B cell (primary cell): ENCODE measurements at regions not wholly inside any gene's neighbourhood (a gene's known extent, or its start where the extent isn't known, plus 50 kb on each side); places are given as distances from the start of the nearest gene placed in this dataset.

Experiments used
- ATAC-seq: fragments of 200-7000 bp; cut with Tn5 transposase; one replicate; pipeline ENCODE4 v1.10.0; 2021; ENCODE audit warnings: low read depth, mild to moderate bottlenecking, moderate number of reproducible peaks, moderate library complexity
- CTCF ChIA-PET: fragments of 350-600 bp; sonication (Branson Sonifier 250); formaldehyde crosslinking; loops from one replicate; lab custom pipeline; 2021; ENCODE audit warnings: antibody characterized with exemption, inconsistent platforms; lab: Charles Lee
- POLR2A ChIA-PET: fragments of 350-600 bp; sonication (Branson Sonifier 250); formaldehyde crosslinking; loops from one replicate; lab custom pipeline; 2021; ENCODE audit warnings: antibody characterized with exemption; lab: Charles Lee
- DNase-seq: peaks from one replicate; pipeline ENCODE4 v3.0.0; 2013
- H2AFZ ChIP-seq: 2 replicates; pipeline ENCODE4 v1.6.1; 2012; ENCODE audit warnings: mild to moderate bottlenecking, low read depth, low read length; ENCODE audit not compliant: insufficient read depth, poor library complexity, severe bottlenecking
- H3K27ac ChIP-seq, 2 donors: 1 replicate in 1 of 2; 2 replicates in 1 of 2; pipeline ENCODE4 v1.5.1; 2012 to 2013; ENCODE audit warnings: low read length in 2 of 2, mild to moderate bottlenecking in 2 of 2, moderate library complexity in 1 of 2
- H3K27me3 ChIP-seq, 4 experiments: fragments of 200-600 bp in 1 of 4; sonication (generic) in 1 of 4; replicated peaks in 1 of 4; 1 replicate in 2 of 4; 2 replicates in 2 of 4; pipeline versions ENCODE4 v1.6.1 to v1.7.0; 2013 to 2016; ENCODE audit warnings: low read length in 3 of 4, mild to moderate bottlenecking in 2 of 4, mixed read lengths in 1 of 4, moderate library complexity in 1 of 4; ENCODE audit not compliant: insufficient read depth in 4 of 4, control insufficient read depth in 3 of 4; ENCODE audit errors: control extremely low read depth in 1 of 4
- H3K36me3 ChIP-seq, 2 experiments: replicated peaks in 1 of 2; 1 replicate in 1 of 2; 2 replicates in 1 of 2; pipeline versions ENCODE4 v1.6.1 to v1.7.1; 2013; ENCODE audit warnings: low read length in 1 of 2; ENCODE audit not compliant: insufficient read depth in 2 of 2, control insufficient read depth in 1 of 2; ENCODE audit errors: control extremely low read depth in 1 of 2, extremely low read depth in 1 of 2
- H3K4me1 ChIP-seq, 2 donors: fragments of 200-600 bp in 1 of 2; sonication (generic) in 1 of 2; 1 replicate in 1 of 2; 2 replicates in 1 of 2; pipeline versions ENCODE4 v1.5.1 to v1.6.1; 2013 to 2017; ENCODE audit warnings: low read length in 2 of 2; ENCODE audit not compliant: control insufficient read depth in 2 of 2, insufficient read depth in 2 of 2
- H3K4me2 ChIP-seq: replicated peaks from 2 replicates; pipeline ENCODE3; 2012; ENCODE audit warnings: mild to moderate bottlenecking, low read depth, low read length; ENCODE audit not compliant: poor library complexity, severe bottlenecking
- H3K4me3 ChIP-seq, 5 experiments: fragments of 200-600 bp in 1 of 5; sonication (generic) in 1 of 5; 1 replicate in 3 of 5; 2 replicates in 2 of 5; pipeline versions ENCODE4 v1.5.1 to v1.7.0; 2011 to 2016; ENCODE audit warnings: low read length in 4 of 5, mild to moderate bottlenecking in 4 of 5, low read depth in 2 of 5, control low read depth in 1 of 5, moderate library complexity in 1 of 5; ENCODE audit not compliant: insufficient read depth in 1 of 5; ENCODE audit errors: control extremely low read depth in 1 of 5, extremely low read depth in 1 of 5
- H3K79me2 ChIP-seq: fragments of 200-600 bp; sonication (generic); one replicate; pipeline ENCODE4 v1.6.0; 2016; ENCODE audit warnings: low read length; ENCODE audit not compliant: control insufficient read depth, insufficient read depth
- H3K9ac ChIP-seq: fragments of 200-600 bp; sonication (generic); 2 replicates; pipeline ENCODE4 v1.6.1; 2017; ENCODE audit warnings: mild to moderate bottlenecking, low read length, moderate library complexity
- H3K9me3 ChIP-seq, 3 donors: one replicate each; pipeline versions ENCODE4 v1.6.1 to v1.7.1; 2013; ENCODE audit warnings: low read length in 2 of 3; ENCODE audit not compliant: control insufficient read depth in 2 of 3, insufficient read depth in 1 of 3; ENCODE audit errors: control extremely low read depth in 1 of 3
- H4K20me1 ChIP-seq: 2 replicates; pipeline ENCODE4 v1.6.0; 2012; ENCODE audit warnings: mild to moderate bottlenecking, low read length; ENCODE audit not compliant: insufficient read depth, control insufficient read depth, poor library complexity, severe bottlenecking
- H3K27ac Mint-ChIP-seq: one replicate; pipeline ENCODE4 v1.8.0; 2021; ENCODE audit warnings: mixed read lengths
- H3K27me3 Mint-ChIP-seq: one replicate; pipeline ENCODE4 v1.8.0; 2021; ENCODE audit warnings: mixed read lengths
- H3K4me1 Mint-ChIP-seq: one replicate; pipeline ENCODE4 v1.8.0; 2021; ENCODE audit warnings: mixed read lengths
- H3K4me3 Mint-ChIP-seq: one replicate; pipeline ENCODE4 v1.8.0; 2021; ENCODE audit warnings: mixed read lengths
- H3K9me3 Mint-ChIP-seq: one replicate; pipeline ENCODE4 v1.8.0; 2022; ENCODE audit warnings: mixed read lengths; ENCODE audit not compliant: insufficient read depth
- CTCF ChIP-seq: fragments of 200-600 bp; IDR thresholded peaks from one replicate; pipeline ENCODE4 v1.8.0; 2022; ENCODE audit warnings: antibody characterized with exemption, mild to moderate bottlenecking
- EZH2 ChIP-seq: IDR thresholded peaks from 2 replicates; pipeline ENCODE4 v1.6.1; 2012; ENCODE audit warnings: borderline replicate concordance, low read depth, mild to moderate bottlenecking, moderate library complexity, low read length; ENCODE audit not compliant: insufficient read depth, poor library complexity, severe bottlenecking
- WGBS: methylation state at CpG from one replicate; pipeline ENCODE4 v1.1.5; 2013; ENCODE audit warnings: missing lambda C conversion rate; ENCODE audit not compliant: insufficient coverage; 5-methylcytosine and 5-hydroxymethylcytosine counted together
- intact Hi-C: fragments of 100-400 bp; cut with micrococcal nuclease; formaldehyde crosslinking; loops from one replicate; pipeline ENCODE4 v1.10.0; 2022

- no peak for TF ChIP-seq CTCF
- TF ChIP-seq EZH2, result no peak
- ATAC-seq (no peak), DNase-seq (no peak)
- H3K9ac ChIP-seq, result no peak overlapping the region
- H3K79me2 ChIP-seq, result no peaks in the 10 kb centered on the region
- WGBS, result no CpG with 5 or more reads among the region's 1 CpG
- H3K36me3 ChIP-seq, result no peaks in the 10 kb centered on the region
- intact Hi-C loops, result no loop called here
- no peak overlapping the region for H3K4me2 ChIP-seq
- H3K4me3 ChIP-seq, result no peak overlapping the region
- ChIA-PET POLR2A (no interaction called here), CTCF (no interaction called here)
- no peak overlapping the region for H3K27ac ChIP-seq
- no peak overlapping the region for H3K27ac Mint-ChIP-seq
- H3K27me3 Mint-ChIP-seq, result no peaks in the 10 kb centered on the region
- no peaks in the 10 kb centered on the region for H3K4me1 Mint-ChIP-seq
- no peak overlapping the region for H2AFZ ChIP-seq
- no peaks in the 10 kb centered on the region for H3K4me1 ChIP-seq
- H3K27me3 ChIP-seq, result no peaks in the 10 kb centered on the region
- H3K4me3 Mint-ChIP-seq, result no peak overlapping the region
- H3K9me3 Mint-ChIP-seq, result peaks cover 5% of the 10 kb centered on the region
- H3K9me3 ChIP-seq, result peaks cover 0 to 4% (median 0%) of the 10 kb centered on the region in 3 donors
- H4K20me1 ChIP-seq, result no peaks in the 10 kb centered on the region
These were observed 224.7 kb upstream of the CDH7 start for GRCh38 chr18:65526099-65526498.

GRCh38 chr18:65523461-65523860, 227.4 kb upstream of the CDH7 start:
- intact Hi-C loops, result no loop called here
- H3K4me3 Mint-ChIP-seq, result no peak overlapping the region
- 96% methylated on average over 3 of the region's 3 CpGs for WGBS
- DNase-seq (no peak), ATAC-seq (no peak)
- H3K4me3 ChIP-seq, result no peak overlapping the region
- H3K36me3 ChIP-seq, result no peaks in the 10 kb centered on the region
- POLR2A ChIA-PET, result no interaction called here
- peaks cover 0 to 4% (median 0%) of the 10 kb centered on the region in 3 donors for H3K9me3 ChIP-seq
- no peak overlapping the region for H3K9ac ChIP-seq
- no peaks in the 10 kb centered on the region for H3K4me1 Mint-ChIP-seq
- H3K4me2 ChIP-seq, result no peak overlapping the region
- no peaks in the 10 kb centered on the region for H3K4me1 ChIP-seq
- H3K27ac Mint-ChIP-seq, result no peak overlapping the region
- H3K79me2 ChIP-seq, result no peaks in the 10 kb centered on the region
- H2AFZ ChIP-seq, result no peak overlapping the region
- no peak for TF ChIP-seq CTCF
- TF ChIP-seq EZH2, result no peak
- no peaks in the 10 kb centered on the region for H3K27me3 ChIP-seq
- peaks cover 5% of the 10 kb centered on the region for H3K9me3 Mint-ChIP-seq
- CTCF ChIA-PET, result no interaction called here
- no peaks in the 10 kb centered on the region for H3K27me3 Mint-ChIP-seq
- H4K20me1 ChIP-seq, result no peaks in the 10 kb centered on the region
- no peak overlapping the region for H3K27ac ChIP-seq
